ENCODE measurements at regions not wholly inside any gene's neighbourhood (a gene's known extent, or its start where the extent isn't known, plus 50 kb on each side); places are given as distances from the start of the nearest gene placed in this dataset.
A peak's percentile ranks its signal among the peaks of the same experiment; 100 is the strongest.

- DNase-seq (ENCODE audit: low spot score): peak; percentile 5
Measured at GRCh38 chr18:28984731-28985130, 807.8 kb upstream of the CDH2 start.

- peak; percentile 1 for DNase-seq (ENCODE audit: low spot score)
Measured at GRCh38 chr18:28974504-28974903, 797.6 kb upstream of the CDH2 start.

- no peak for DNase-seq (ENCODE audit: low spot score)
Measured at GRCh38 chr18:28973324-28973723, 796.4 kb upstream of the CDH2 start.

GRCh38 chr18:28972333-28972907 is 795.5 kb upstream of the CDH2 start:
- DNase-seq (ENCODE audit: low spot score): no peak

GRCh38 chr18:28963481-28963880 is 786.6 kb upstream of the CDH2 start:
- no peak for DNase-seq (ENCODE audit: low spot score)

GRCh38 chr18:28961669-28962228 is 784.8 kb upstream of the CDH2 start:
- DNase-seq (ENCODE audit: low spot score): peak; percentile 23

- DNase-seq (ENCODE audit: low spot score): no peak
Measured at GRCh38 chr18:28960146-28960545, 783.2 kb upstream of the CDH2 start.

GRCh38 chr18:28952339-28952738 is 775.4 kb upstream of the CDH2 start:
- DNase-seq (ENCODE audit: low spot score): no peak

- DNase-seq (ENCODE audit: low spot score): no peak
Measured at GRCh38 chr18:28947900-28948299, 771.0 kb upstream of the CDH2 start.

GRCh38 chr18:28946471-28946870 is 769.5 kb upstream of the CDH2 start:
- DNase-seq (ENCODE audit: low spot score): no peak

- DNase-seq (ENCODE audit: low spot score): no peak
Measured at GRCh38 chr18:28922936-28923335, 746.0 kb upstream of the CDH2 start.

- DNase-seq (ENCODE audit: low spot score): no peak
Measured at GRCh38 chr18:28916456-28916855, 739.5 kb upstream of the CDH2 start.

GRCh38 chr18:28905509-28905908 is 728.6 kb upstream of the CDH2 start:
- peak; percentile 2 for DNase-seq (ENCODE audit: low spot score)

GRCh38 chr18:28904789-28905364 is 727.9 kb upstream of the CDH2 start:
- no peak for DNase-seq (ENCODE audit: low spot score)

- DNase-seq (ENCODE audit: low spot score): no peak
Measured at GRCh38 chr18:28903306-28903705, 726.4 kb upstream of the CDH2 start.

- no peak for DNase-seq (ENCODE audit: low spot score)
Measured at GRCh38 chr18:28890791-28891190, 713.9 kb upstream of the CDH2 start.

- DNase-seq (ENCODE audit: low spot score): no peak
Measured at GRCh38 chr18:28884304-28884703, 707.4 kb upstream of the CDH2 start.

GRCh38 chr18:28880856-28881255 is 703.9 kb upstream of the CDH2 start:
- no peak for DNase-seq (ENCODE audit: low spot score)

GRCh38 chr18:28875059-28875458 is 698.1 kb upstream of the CDH2 start:
- DNase-seq (ENCODE audit: low spot score): no peak

- DNase-seq (ENCODE audit: low spot score): no peak
Measured at GRCh38 chr18:28863396-28863795, 686.5 kb upstream of the CDH2 start.

GRCh38 chr18:28858248-28858647 is 681.3 kb upstream of the CDH2 start:
- DNase-seq (ENCODE audit: low spot score): no peak

GRCh38 chr18:28855989-28856388 is 679.1 kb upstream of the CDH2 start:
- DNase-seq (ENCODE audit: low spot score): no peak

- DNase-seq (ENCODE audit: low spot score): no peak
Measured at GRCh38 chr18:28855524-28855923, 678.6 kb upstream of the CDH2 start.

- DNase-seq (ENCODE audit: low spot score): no peak
Measured at GRCh38 chr18:28854964-28855363, 678.0 kb upstream of the CDH2 start.

Measured in RKO (cell line).